ENCODE measurements at regions not wholly inside any gene's neighbourhood (a gene's known extent, or its start where the extent isn't known, plus 50 kb on each side); places are given as distances from the start of the nearest gene placed in this dataset.

GRCh38 chr12:68098939-68099338 is 60.6 kb downstream of the IFNG start:
- TF ChIP-seq SMC3 (IDR thresholded peaks at IDR 0.05; ENCODE audit: low read depth, low read length) (no peak), POLR2AphosphoS5 (IDR thresholded peaks at IDR 0.05; ENCODE audit: low read depth, low read length) (no peak), CTCF (IDR thresholded peaks at IDR 0.05) (no peak), PBX3 (IDR thresholded peaks at IDR 0.05) (no peak), EP300 (IDR thresholded peaks at IDR 0.05; ENCODE audit: borderline replicate concordance in 1 of 2, low read depth in 1 of 2, low read length in 1 of 2) (no peak), TAF1 (IDR thresholded peaks at IDR 0.05; ENCODE audit: borderline replicate concordance, low read depth, low read length) (no peak), RFX5 (IDR thresholded peaks at IDR 0.05; ENCODE audit: low read length) (no peak), GABPA (IDR thresholded peaks at IDR 0.05; ENCODE audit: low read depth) (no peak), TEAD4 (IDR thresholded peaks at IDR 0.05; ENCODE audit: borderline replicate concordance, insufficient read depth) (no peak), MAX (IDR thresholded peaks at IDR 0.05; ENCODE audit: low read depth) (no peak), USF1 (IDR thresholded peaks at IDR 0.05; ENCODE audit: borderline replicate concordance, low read depth) (no peak)
